HEK293 (cell line): ENCODE measurements at regions not wholly inside any gene's neighbourhood (a gene's known extent, or its start where the extent isn't known, plus 50 kb on each side); places are given as distances from the start of the nearest gene placed in this dataset.

Experiments
- CTCF ChIP-seq: fragments of 450-650 bp; formaldehyde crosslinking; IDR thresholded peaks from 2 replicates; pipeline ENCODE4 v1.5.1; 2016; ENCODE audit warnings: missing biosample characterization, missing genetic modification characterization
- PRDM1 ChIP-seq: fragments of 450-650 bp; formaldehyde crosslinking; IDR thresholded peaks from 2 replicates; pipeline ENCODE4; 2016; ENCODE audit warnings: missing biosample characterization, missing genetic modification characterization
- SETDB1 ChIP-seq: IDR thresholded peaks from one replicate; pipeline ENCODE4 v1.6.1; 2017; ENCODE audit warnings: mild to moderate bottlenecking, low read length, moderate library complexity, mixed read lengths; ENCODE audit not compliant: insufficient read length
- ZBTB10 ChIP-seq: fragments of 450-650 bp; formaldehyde crosslinking; IDR thresholded peaks from 2 replicates; pipeline ENCODE4 v1.5.1; 2016; ENCODE audit warnings: missing biosample characterization, missing genetic modification characterization
- ZBTB7A ChIP-seq: fragments of 450-650 bp; formaldehyde crosslinking; IDR thresholded peaks from 2 replicates; pipeline ENCODE4 v1.5.1; 2016; ENCODE audit warnings: low read depth, missing biosample characterization, missing genetic modification characterization
- ZIC2 ChIP-seq: fragments of 450-650 bp; formaldehyde crosslinking; IDR thresholded peaks from 2 replicates; pipeline ENCODE4 v1.5.1; 2016; ENCODE audit warnings: missing biosample characterization, missing genetic modification characterization
- ZNF157 ChIP-seq: fragments of 450-650 bp; formaldehyde crosslinking; IDR thresholded peaks from 2 replicates; pipeline ENCODE4 v1.5.1; 2016; ENCODE audit warnings: missing biosample characterization, missing genetic modification characterization
- ZNF280D ChIP-seq: fragments of 450-650 bp; formaldehyde crosslinking; IDR thresholded peaks from 2 replicates; pipeline ENCODE4 v1.5.1; 2016; ENCODE audit warnings: missing biosample characterization, missing genetic modification characterization
- ZNF362 ChIP-seq: fragments of 450-650 bp; formaldehyde crosslinking; IDR thresholded peaks from 2 replicates; pipeline ENCODE4 v1.5.1; 2016; ENCODE audit warnings: missing biosample characterization, missing genetic modification characterization
- ZNF404 ChIP-seq: fragments of 450-650 bp; formaldehyde crosslinking; IDR thresholded peaks from 2 replicates; pipeline ENCODE4 v1.5.1; 2017; ENCODE audit warnings: missing biosample characterization, missing genetic modification characterization
- ZNF530 ChIP-seq: fragments of 450-650 bp; formaldehyde crosslinking; IDR thresholded peaks from 2 replicates; pipeline ENCODE4 v1.5.1; 2016; ENCODE audit warnings: low read depth, missing biosample characterization, missing genetic modification characterization
- ZNF548 ChIP-seq: fragments of 450-650 bp; formaldehyde crosslinking; IDR thresholded peaks from 2 replicates; pipeline ENCODE4 v1.5.1; 2016; ENCODE audit warnings: missing biosample characterization, missing genetic modification characterization

GRCh38 chr2:125564471-125564870, 1091.5 kb upstream of the GYPC start:
- TF ChIP-seq ZNF530 (tag by site-specific recombination) (no peak), PRDM1 (tag by site-specific recombination) (no peak), CTCF (tag by site-specific recombination) (no peak), ZBTB7A (tag by site-specific recombination) (no peak), ZNF157 (tag by site-specific recombination) (no peak), ZIC2 (tag by site-specific recombination) (no peak), ZNF548 (tag by site-specific recombination) (no peak), ZNF404 (tag by site-specific recombination) (no peak), ZNF280D (no peak), ZNF362 (tag by site-specific recombination) (no peak), SETDB1 (no peak), ZBTB10 (tag by site-specific recombination) (no peak)
